Naive B cell (primary cell): ENCODE measurements at regions not wholly inside any gene's neighbourhood (a gene's known extent, or its start where the extent isn't known, plus 50 kb on each side); places are given as distances from the start of the nearest gene placed in this dataset.

Experiments used
- ATAC-seq, 2 donors: fragments of 150-1000 bp; cut with Tn5 transposase; 2 replicates each; pipeline ENCODE4 v1.10.0; 2021; ENCODE audit warnings: low read depth in 2 of 2, mild to moderate bottlenecking in 2 of 2, moderate library complexity in 2 of 2
- DNase-seq: peaks from one replicate; pipeline ENCODE4 v3.0.0; 2022
- H3K27ac Mint-ChIP-seq, 6 donors: one replicate each; pipeline ENCODE4 v1.8.0; 2020 to 2022; ENCODE audit warnings: mild to moderate bottlenecking in 6 of 6, mixed read lengths in 6 of 6, moderate library complexity in 5 of 6, inconsistent platforms in 2 of 6
- H3K27me3 Mint-ChIP-seq, 3 donors: one replicate each; pipeline ENCODE4 v1.8.0; 2021 to 2022; ENCODE audit warnings: mixed read lengths in 3 of 3, mild to moderate bottlenecking in 1 of 3
- H3K36me3 Mint-ChIP-seq, 2 donors: one replicate each; pipeline ENCODE4 v1.8.0; 2020 to 2022; ENCODE audit warnings: mixed read lengths in 2 of 2, inconsistent platforms in 1 of 2, mild to moderate bottlenecking in 1 of 2
- H3K4me1 Mint-ChIP-seq, 3 donors: one replicate each; pipeline ENCODE4 v1.8.0; 2020 to 2022; ENCODE audit warnings: mixed read lengths in 3 of 3, inconsistent platforms in 1 of 3, mild to moderate bottlenecking in 1 of 3, moderate library complexity in 1 of 3
- H3K4me3 Mint-ChIP-seq, 8 donors: one replicate each; pipeline ENCODE4 v1.8.0; 2020 to 2022; ENCODE audit warnings: mild to moderate bottlenecking in 8 of 8, mixed read lengths in 8 of 8, moderate library complexity in 8 of 8, inconsistent platforms in 2 of 8
- H3K9me3 Mint-ChIP-seq, 7 donors: one replicate each; pipeline ENCODE4 v1.8.0; 2020 to 2022; ENCODE audit warnings: mixed read lengths in 7 of 7, mild to moderate bottlenecking in 5 of 7, inconsistent platforms in 2 of 7, moderate library complexity in 1 of 7

GRCh38 chr2:188734691-188735090 is 239.5 kb upstream of the COL3A1 start:
- Mint-ChIP-seq H3K9me3 (peaks cover 0 to 4% (median 0%) of the 10 kb centered on the region in 7 donors), H3K4me3 (no peak overlapping the region), H3K27ac (no peak overlapping the region), H3K4me1 (no peaks in the 10 kb centered on the region), H3K27me3 (no peaks in the 10 kb centered on the region), H3K36me3 (no peaks in the 10 kb centered on the region)
- ATAC-seq (no peak), DNase-seq (no peak)

- no peak for DNase-seq
- no peaks in the 10 kb centered on the region for H3K36me3 Mint-ChIP-seq
- peaks cover 0 to 4% (median 0%) of the 10 kb centered on the region in 7 donors for H3K9me3 Mint-ChIP-seq
- H3K27ac Mint-ChIP-seq = no peak overlapping the region
- H3K4me1 Mint-ChIP-seq = no peaks in the 10 kb centered on the region
- no peaks in the 10 kb centered on the region for H3K27me3 Mint-ChIP-seq
- no peak for ATAC-seq
- H3K4me3 Mint-ChIP-seq = no peak overlapping the region
Measured at GRCh38 chr2:188746727-188747126, 227.4 kb upstream of the COL3A1 start.

- DNase-seq = no peak
- H3K36me3 Mint-ChIP-seq = no peaks in the 10 kb centered on the region
- H3K4me3 Mint-ChIP-seq = no peak overlapping the region
- no peaks in the 10 kb centered on the region for H3K4me1 Mint-ChIP-seq
- H3K27ac Mint-ChIP-seq = no peak overlapping the region
- ATAC-seq = no peak
- no peaks in the 10 kb centered on the region for H3K27me3 Mint-ChIP-seq
- H3K9me3 Mint-ChIP-seq = peaks cover 0 to 8% (median 4%) of the 10 kb centered on the region in 7 donors
Measured at GRCh38 chr2:188751816-188752215, 222.4 kb upstream of the COL3A1 start.

- H3K27ac Mint-ChIP-seq = no peak overlapping the region
- peaks cover 1 to 8% (median 4%) of the 10 kb centered on the region in 7 donors for H3K9me3 Mint-ChIP-seq
- DNase-seq = no peak
- ATAC-seq = no peak
- no peaks in the 10 kb centered on the region for H3K27me3 Mint-ChIP-seq
- no peak overlapping the region for H3K4me3 Mint-ChIP-seq
- H3K36me3 Mint-ChIP-seq = no peaks in the 10 kb centered on the region
- H3K4me1 Mint-ChIP-seq = no peaks in the 10 kb centered on the region
Measured at GRCh38 chr2:188752311-188752710, 221.9 kb upstream of the COL3A1 start.

DNA sequence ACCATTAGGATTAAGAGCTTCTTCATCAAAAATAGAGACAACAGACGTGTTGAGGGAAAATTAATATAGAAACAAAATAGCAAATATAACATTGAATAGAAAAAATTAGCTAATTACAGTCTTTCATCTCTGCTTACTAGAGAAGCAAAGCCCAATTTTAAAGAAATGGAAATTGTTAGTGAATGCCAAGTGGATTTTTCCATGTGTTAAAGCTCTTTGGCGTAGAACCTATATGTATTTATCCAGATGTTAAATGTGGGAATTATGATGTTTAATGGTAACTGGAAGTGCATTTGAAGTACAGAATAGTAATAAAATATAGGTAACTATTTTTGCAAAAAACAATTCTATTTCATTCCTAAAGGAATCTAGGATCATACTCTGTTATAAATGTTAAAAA is 212.0 kb upstream of the COL3A1 start:
- H3K9me3 Mint-ChIP-seq = peaks cover 0 to 11% (median 3%) of the 10 kb centered on the region in 7 donors
- H3K4me1 Mint-ChIP-seq = no peaks in the 10 kb centered on the region
- no peaks in the 10 kb centered on the region for H3K36me3 Mint-ChIP-seq
- H3K27me3 Mint-ChIP-seq = no peaks in the 10 kb centered on the region
- H3K4me3 Mint-ChIP-seq = no peak overlapping the region
- DNase-seq (no peak), ATAC-seq (no peak)
- no peak overlapping the region for H3K27ac Mint-ChIP-seq

GRCh38 chr2:188765522-188766470 is 208.4 kb upstream of the COL3A1 start:
- no peak overlapping the region for H3K4me3 Mint-ChIP-seq
- H3K27ac Mint-ChIP-seq = no peak overlapping the region
- H3K36me3 Mint-ChIP-seq = no peaks in the 10 kb centered on the region
- ATAC-seq (no peak), DNase-seq (no peak)
- H3K4me1 Mint-ChIP-seq = no peaks in the 10 kb centered on the region
- H3K9me3 Mint-ChIP-seq = peaks cover 0 to 4% (median 0%) of the 10 kb centered on the region in 7 donors
- H3K27me3 Mint-ChIP-seq = no peaks in the 10 kb centered on the region

DNA sequence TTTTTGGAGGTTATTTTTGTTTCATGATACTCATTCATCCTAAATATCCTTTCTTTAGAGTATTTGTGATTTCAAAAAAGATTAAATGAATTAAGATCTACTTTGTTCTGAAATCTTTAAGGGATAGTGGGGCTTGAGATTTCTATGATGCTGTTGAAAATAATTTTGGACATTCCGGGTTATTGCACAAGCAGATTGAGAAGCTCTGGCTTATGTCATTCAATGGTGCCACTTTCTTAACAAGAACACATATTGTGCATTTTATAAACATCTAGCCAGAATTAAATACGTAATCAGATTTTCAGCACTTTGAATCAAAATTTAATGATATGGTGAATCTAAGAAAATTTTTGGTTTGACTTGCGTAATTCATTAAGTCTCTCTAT is 207.7 kb upstream of the COL3A1 start:
- H3K27ac Mint-ChIP-seq = no peak overlapping the region
- H3K36me3 Mint-ChIP-seq = no peaks in the 10 kb centered on the region
- ATAC-seq = no peak

DNA sequence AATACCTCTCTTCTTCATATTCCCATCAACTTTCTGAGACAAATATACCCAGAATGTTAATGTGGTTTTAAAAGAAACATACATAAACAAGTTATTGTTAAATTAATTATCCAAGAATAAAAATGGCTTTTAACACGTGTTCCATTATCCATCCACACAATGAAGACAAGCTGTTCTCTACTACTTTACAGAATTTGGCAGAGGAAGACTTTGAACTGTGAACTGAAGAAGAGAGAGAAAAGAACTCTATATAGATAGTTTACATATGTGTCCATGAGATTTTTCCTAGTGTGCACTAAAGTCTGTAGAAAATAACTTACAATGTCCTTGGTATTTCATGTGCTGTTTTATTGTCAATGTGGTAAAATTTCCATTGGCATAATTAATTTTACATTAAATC is 207.0 kb upstream of the COL3A1 start:
- Mint-ChIP-seq H3K4me1 (no peaks in the 10 kb centered on the region), H3K4me3 (no peak overlapping the region), H3K27ac (no peak overlapping the region), H3K27me3 (no peaks in the 10 kb centered on the region), H3K9me3 (peaks cover 0 to 4% (median 0%) of the 10 kb centered on the region in 7 donors), H3K36me3 (no peaks in the 10 kb centered on the region)
- DNase-seq (no peak), ATAC-seq (no peak)

More for the DNA sequence above, 207.7 kb upstream of the COL3A1 start:
- no peak for DNase-seq
- H3K9me3 Mint-ChIP-seq = peaks cover 0 to 4% (median 0%) of the 10 kb centered on the region in 7 donors
- H3K4me3 Mint-ChIP-seq = no peak overlapping the region
- H3K27me3 Mint-ChIP-seq = no peaks in the 10 kb centered on the region
- no peaks in the 10 kb centered on the region for H3K4me1 Mint-ChIP-seq

- Mint-ChIP-seq H3K4me3 (no peak overlapping the region), H3K27ac (peak overlapping the region in 1 of 6 donors; percentile 84), H3K9me3 (peaks cover 0 to 2% (median under 1%) of the 10 kb centered on the region in 7 donors), H3K36me3 (no peaks in the 10 kb centered on the region), H3K27me3 (no peaks in the 10 kb centered on the region), H3K4me1 (no peaks in the 10 kb centered on the region)
- no peak for DNase-seq
- ATAC-seq = no peak
Measured at GRCh38 chr2:188770296-188770695, 203.9 kb upstream of the COL3A1 start.

- Mint-ChIP-seq H3K9me3 (peaks cover 0 to 2% (median 0%) of the 10 kb centered on the region in 7 donors), H3K27ac (no peak overlapping the region), H3K36me3 (no peaks in the 10 kb centered on the region), H3K4me1 (no peaks in the 10 kb centered on the region), H3K4me3 (no peak overlapping the region), H3K27me3 (no peaks in the 10 kb centered on the region)
- DNase-seq (no peak), ATAC-seq (no peak)
Measured at GRCh38 chr2:188773075-188773474, 201.1 kb upstream of the COL3A1 start.

- Mint-ChIP-seq H3K4me3 (no peak overlapping the region), H3K27me3 (no peaks in the 10 kb centered on the region), H3K9me3 (peaks cover 0 to 4% (median 0%) of the 10 kb centered on the region in 7 donors), H3K27ac (no peak overlapping the region), H3K4me1 (no peaks in the 10 kb centered on the region), H3K36me3 (no peaks in the 10 kb centered on the region)
- DNase-seq (no peak), ATAC-seq (no peak)
Measured at GRCh38 chr2:188776634-188777033, 197.5 kb upstream of the COL3A1 start.

DNA sequence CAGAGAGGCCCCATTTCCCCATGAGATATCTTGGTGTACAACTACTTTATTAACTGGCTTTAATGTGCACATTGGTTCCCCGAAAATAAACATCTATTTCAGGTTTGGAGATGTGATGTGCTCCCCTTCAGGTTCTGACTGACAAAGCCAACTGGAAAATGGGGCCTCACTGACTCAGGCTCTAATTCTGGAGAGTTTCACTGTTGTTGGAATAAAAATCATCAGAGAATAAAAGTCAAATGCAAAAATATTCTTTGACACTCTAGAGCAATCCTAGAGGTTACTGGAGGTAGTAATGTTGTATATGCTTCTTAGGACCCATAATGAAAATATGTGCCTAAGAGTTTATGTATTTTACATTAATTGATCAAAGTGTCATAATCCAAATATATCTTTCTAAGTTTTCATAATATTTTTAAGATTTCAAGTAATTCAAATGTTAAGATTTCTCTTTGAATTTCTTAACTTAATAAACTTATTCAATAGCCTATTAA is 189.9 kb upstream of the COL3A1 start:
- H3K36me3 Mint-ChIP-seq = no peaks in the 10 kb centered on the region
- H3K4me1 Mint-ChIP-seq = no peaks in the 10 kb centered on the region
- no peak for DNase-seq
- peaks cover 0 to 3% (median 0%) of the 10 kb centered on the region in 7 donors for H3K9me3 Mint-ChIP-seq
- no peak overlapping the region for H3K27ac Mint-ChIP-seq
- no peak for ATAC-seq
- no peak overlapping the region for H3K4me3 Mint-ChIP-seq
- no peaks in the 10 kb centered on the region for H3K27me3 Mint-ChIP-seq

GRCh38 chr2:188785061-188785460 is 189.1 kb upstream of the COL3A1 start:
- no peak for ATAC-seq
- Mint-ChIP-seq H3K9me3 (peaks cover 0 to 3% (median 0%) of the 10 kb centered on the region in 7 donors), H3K4me3 (no peak overlapping the region), H3K27ac (no peak overlapping the region), H3K36me3 (no peaks in the 10 kb centered on the region), H3K27me3 (no peaks in the 10 kb centered on the region), H3K4me1 (no peaks in the 10 kb centered on the region)
- no peak for DNase-seq

DNA sequence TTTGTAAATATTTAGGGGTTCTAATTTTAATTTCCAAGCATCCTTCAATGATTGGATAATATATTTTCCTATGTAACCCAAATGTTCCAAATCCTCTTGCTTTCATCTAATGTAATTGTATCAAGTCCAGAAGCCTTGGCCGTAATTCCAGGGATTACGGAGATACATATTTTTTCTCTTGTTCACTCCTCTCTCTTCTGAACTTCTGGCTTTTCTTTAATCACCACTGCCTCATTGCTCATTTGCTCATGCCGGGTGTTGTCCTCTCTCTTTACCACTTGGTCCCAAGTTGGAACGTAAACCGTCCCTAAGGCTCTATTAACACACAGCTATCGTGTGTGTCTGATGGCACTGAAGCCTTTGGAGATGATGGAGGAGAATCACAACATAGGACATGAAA is 188.7 kb upstream of the COL3A1 start:
- DNase-seq (no peak), ATAC-seq (no peak)
- no peak overlapping the region for H3K27ac Mint-ChIP-seq
- no peak overlapping the region for H3K4me3 Mint-ChIP-seq
- peaks cover 0 to 3% (median 0%) of the 10 kb centered on the region in 7 donors for H3K9me3 Mint-ChIP-seq
- no peaks in the 10 kb centered on the region for H3K4me1 Mint-ChIP-seq
- H3K36me3 Mint-ChIP-seq = no peaks in the 10 kb centered on the region
- no peaks in the 10 kb centered on the region for H3K27me3 Mint-ChIP-seq
